Cardiac muscle cell (in vitro differentiated cells and primary cell): ENCODE measurements at regions not wholly inside any gene's neighbourhood (a gene's known extent, or its start where the extent isn't known, plus 50 kb on each side); places are given as distances from the start of the nearest gene placed in this dataset.

Experiments
- DNase-seq, 2 donors: peaks; one replicate each; pipeline versions ENCODE4 v3.0.0 to v3.0.0-alpha.2; 2010 to 2017; ENCODE audit warnings: low read depth in 1 of 2, low spot score in 1 of 2
- H3K27ac ChIP-seq: fragments of 200-600 bp; sonication (generic); 2 replicates; pipeline ENCODE4 v1.5.1; 2016
- H3K27me3 ChIP-seq: fragments of 200-600 bp; sonication (generic); 2 replicates; pipeline ENCODE4 v1.6.0; 2016; ENCODE audit warnings: control low read depth
- H3K36me3 ChIP-seq: fragments of 200-600 bp; sonication (generic); 2 replicates; pipeline ENCODE4 v1.5.1; 2016; ENCODE audit warnings: control low read depth
- H3K4me1 ChIP-seq: fragments of 200-600 bp; sonication (generic); 2 replicates; pipeline ENCODE4 v1.8.1; 2017; ENCODE audit warnings: low read depth, mild to moderate bottlenecking, mixed run types
- H3K4me3 ChIP-seq: fragments of 200-600 bp; sonication (generic); 2 replicates; pipeline ENCODE4 v1.5.1; 2016; ENCODE audit warnings: mild to moderate bottlenecking
- H3K9me3 ChIP-seq: fragments of 200-600 bp; sonication (generic); 2 replicates; pipeline ENCODE4 v1.5.1; 2017; ENCODE audit warnings: low read depth, mild to moderate bottlenecking, control low read depth
- CTCF ChIP-seq: IDR thresholded peaks from 2 replicates; pipeline ENCODE4 v1.5.1; 2012; ENCODE audit warnings: low read depth, mild to moderate bottlenecking, low read length

GRCh38 chr14:101248840-101249675 is 312.2 kb upstream of the DIO3 start:
- Histone ChIP-seq H3K27ac (no peak overlapping the region), H3K27me3 (no peaks in the 10 kb centered on the region), H3K4me3 (no peak overlapping the region), H3K9me3 (no peaks in the 10 kb centered on the region), H3K36me3 (no peaks in the 10 kb centered on the region), H3K4me1 (no peaks in the 10 kb centered on the region)
- TF ChIP-seq CTCF = no peak
- no peak for DNase-seq

- H3K36me3 ChIP-seq = no peaks in the 10 kb centered on the region
- no peak overlapping the region for H3K4me3 ChIP-seq
- TF ChIP-seq CTCF = no peak
- no peak for DNase-seq
- H3K4me1 ChIP-seq = no peaks in the 10 kb centered on the region
- no peaks in the 10 kb centered on the region for H3K27me3 ChIP-seq
- no peak overlapping the region for H3K27ac ChIP-seq
- no peaks in the 10 kb centered on the region for H3K9me3 ChIP-seq
Observed at GRCh38 chr14:101249676-101250036, 311.6 kb upstream of the DIO3 start.

GRCh38 chr14:101250336-101250947 is 310.9 kb upstream of the DIO3 start:
- H3K27ac ChIP-seq = no peak overlapping the region
- no peaks in the 10 kb centered on the region for H3K4me1 ChIP-seq
- no peak for DNase-seq
- H3K4me3 ChIP-seq = no peak overlapping the region
- H3K9me3 ChIP-seq = no peaks in the 10 kb centered on the region
- no peaks in the 10 kb centered on the region for H3K27me3 ChIP-seq
- no peak for TF ChIP-seq CTCF
- H3K36me3 ChIP-seq = no peaks in the 10 kb centered on the region

- Histone ChIP-seq H3K4me1 (no peaks in the 10 kb centered on the region), H3K4me3 (no peak overlapping the region), H3K9me3 (no peaks in the 10 kb centered on the region), H3K27ac (no peak overlapping the region), H3K36me3 (no peaks in the 10 kb centered on the region), H3K27me3 (no peaks in the 10 kb centered on the region)
- DNase-seq = no peak
- TF ChIP-seq CTCF = no peak
Observed at GRCh38 chr14:101250948-101251811, 310.1 kb upstream of the DIO3 start.

GRCh38 chr14:101251812-101252442 is 309.4 kb upstream of the DIO3 start:
- DNase-seq = no peak
- Histone ChIP-seq H3K27me3 (no peaks in the 10 kb centered on the region), H3K27ac (no peak overlapping the region), H3K4me3 (no peak overlapping the region), H3K4me1 (no peaks in the 10 kb centered on the region), H3K9me3 (no peaks in the 10 kb centered on the region), H3K36me3 (no peaks in the 10 kb centered on the region)
- TF ChIP-seq CTCF = no peak
